ENCODE measurements at regions not wholly inside any gene's neighbourhood (a gene's known extent, or its start where the extent isn't known, plus 50 kb on each side); places are given as distances from the start of the nearest gene placed in this dataset.

DNA sequence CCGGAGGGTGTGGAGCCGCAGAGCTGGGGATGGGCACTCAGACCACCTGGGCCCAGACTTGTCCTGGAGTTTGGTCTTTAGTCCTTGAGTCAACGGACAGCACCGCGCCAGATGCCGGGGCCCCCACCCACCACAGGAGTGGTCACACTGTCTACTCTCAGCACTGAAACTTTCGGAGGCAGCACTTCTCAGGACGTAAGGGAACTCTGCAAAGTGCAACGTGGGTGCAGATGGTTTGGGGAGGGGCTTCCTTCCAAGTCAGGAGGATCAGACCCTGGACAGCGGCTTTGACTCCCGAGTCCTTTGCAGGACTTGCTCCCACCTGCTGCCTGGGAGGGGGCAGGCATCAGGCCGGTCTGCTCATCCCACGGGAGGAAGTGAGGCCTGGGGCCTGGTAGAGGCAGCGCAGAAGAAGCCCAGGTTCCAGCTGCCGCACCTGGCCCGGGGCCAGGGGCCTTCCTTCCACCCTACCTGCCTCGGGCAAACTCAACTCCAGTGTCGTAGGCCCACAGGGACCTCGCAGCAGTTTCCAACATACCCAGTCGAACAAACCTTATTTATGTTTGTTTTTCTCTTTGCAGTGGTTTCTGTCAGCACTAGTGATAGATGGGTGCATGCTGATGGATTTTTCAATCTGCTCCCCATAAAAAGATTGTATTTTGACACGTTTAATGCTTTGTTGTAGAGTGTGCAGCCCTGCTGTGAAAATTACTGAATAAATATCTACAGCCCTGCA is 149.8 kb upstream of the PPP1R26 start:
- no peak for TF ChIP-seq PATZ1 (CRISPR knock-in tag; IDR thresholded peaks at IDR 0.05; ENCODE audit: borderline replicate concordance)
- ATAC-seq: no peak

DNA sequence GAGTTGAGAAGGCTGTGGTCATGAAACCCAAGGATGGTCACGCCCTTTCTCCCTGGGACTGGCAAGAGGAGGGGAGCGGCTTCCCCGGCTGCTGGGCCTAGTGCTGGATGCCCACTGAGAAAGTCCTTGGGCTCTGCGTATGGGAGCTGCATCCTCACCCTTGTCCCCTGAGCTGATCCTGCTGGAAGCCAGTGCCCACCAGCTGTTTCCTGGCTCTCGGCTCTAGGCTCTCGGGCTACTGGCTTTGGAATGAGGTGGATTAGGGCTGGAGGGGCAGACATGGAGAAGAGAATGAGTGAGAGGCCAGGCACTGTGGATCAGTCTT is 149.3 kb upstream of the PPP1R26 start:
- ATAC-seq: no peak
- TF ChIP-seq BACH2 (CRISPR knock-in tag; IDR thresholded peaks at IDR 0.05; ENCODE audit: borderline replicate concordance) (no peak), ESRRG (CRISPR knock-in tag; IDR thresholded peaks at IDR 0.05) (no peak), ZNF70 (CRISPR knock-in tag; IDR thresholded peaks at IDR 0.05) (no peak), TSHZ2 (CRISPR knock-in tag; IDR thresholded peaks at IDR 0.05) (no peak), PATZ1 (CRISPR knock-in tag; IDR thresholded peaks at IDR 0.05; ENCODE audit: borderline replicate concordance) (no peak), TOX (CRISPR knock-in tag; IDR thresholded peaks at IDR 0.05; ENCODE audit: borderline replicate concordance) (no peak), ZNF565 (CRISPR knock-in tag; conservative IDR thresholded peaks at IDR 0.05; ENCODE audit: low read depth) (no peak), TCF4 (CRISPR knock-in tag; IDR thresholded peaks at IDR 0.05; ENCODE audit: borderline replicate concordance) (no peak), ARNTL (CRISPR knock-in tag; IDR thresholded peaks at IDR 0.05; ENCODE audit: borderline replicate concordance, low read depth) (no peak), GLIS3 (CRISPR knock-in tag; IDR thresholded peaks at IDR 0.05) (no peak), PPARA (CRISPR knock-in tag; IDR thresholded peaks at IDR 0.05; ENCODE audit: borderline replicate concordance) (no peak), RARB (CRISPR knock-in tag; IDR thresholded peaks at IDR 0.05) (no peak), CSDC2 (CRISPR knock-in tag; IDR thresholded peaks at IDR 0.05) (no peak)
- TF ChIP-seq, protein P1, sequence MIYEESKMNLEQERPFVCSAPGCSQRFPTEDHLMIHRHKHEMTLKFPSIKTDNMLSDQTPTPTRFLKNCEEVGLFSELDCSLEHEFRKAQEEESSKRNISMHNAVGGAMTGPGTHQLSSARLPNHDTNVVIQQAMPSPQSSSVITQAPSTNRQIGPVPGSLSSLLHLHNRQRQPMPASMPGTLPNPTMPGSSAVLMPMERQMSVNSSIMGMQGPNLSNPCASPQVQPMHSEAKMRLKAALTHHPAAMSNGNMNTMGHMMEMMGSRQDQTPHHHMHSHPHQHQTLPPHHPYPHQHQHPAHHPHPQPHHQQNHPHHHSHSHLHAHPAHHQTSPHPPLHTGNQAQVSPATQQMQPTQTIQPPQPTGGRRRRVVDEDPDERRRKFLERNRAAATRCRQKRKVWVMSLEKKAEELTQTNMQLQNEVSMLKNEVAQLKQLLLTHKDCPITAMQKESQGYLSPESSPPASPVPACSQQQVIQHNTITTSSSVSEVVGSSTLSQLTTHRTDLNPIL (CRISPR knock-in tag; IDR thresholded peaks at IDR 0.05; ENCODE audit: low read depth): no peak
- TF ChIP-seq, protein P2, sequence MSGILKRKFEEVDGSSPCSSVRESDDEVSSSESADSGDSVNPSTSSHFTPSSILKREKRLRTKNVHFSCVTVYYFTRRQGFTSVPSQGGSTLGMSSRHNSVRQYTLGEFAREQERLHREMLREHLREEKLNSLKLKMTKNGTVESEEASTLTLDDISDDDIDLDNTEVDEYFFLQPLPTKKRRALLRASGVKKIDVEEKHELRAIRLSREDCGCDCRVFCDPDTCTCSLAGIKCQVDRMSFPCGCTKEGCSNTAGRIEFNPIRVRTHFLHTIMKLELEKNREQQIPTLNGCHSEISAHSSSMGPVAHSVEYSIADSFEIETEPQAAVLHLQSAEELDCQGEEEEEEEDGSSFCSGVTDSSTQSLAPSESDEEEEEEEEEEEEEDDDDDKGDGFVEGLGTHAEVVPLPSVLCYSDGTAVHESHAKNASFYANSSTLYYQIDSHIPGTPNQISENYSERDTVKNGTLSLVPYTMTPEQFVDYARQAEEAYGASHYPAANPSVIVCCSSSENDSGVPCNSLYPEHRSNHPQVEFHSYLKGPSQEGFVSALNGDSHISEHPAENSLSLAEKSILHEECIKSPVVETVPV (CRISPR knock-in tag; IDR thresholded peaks at IDR 0.05): no peak

DNA sequence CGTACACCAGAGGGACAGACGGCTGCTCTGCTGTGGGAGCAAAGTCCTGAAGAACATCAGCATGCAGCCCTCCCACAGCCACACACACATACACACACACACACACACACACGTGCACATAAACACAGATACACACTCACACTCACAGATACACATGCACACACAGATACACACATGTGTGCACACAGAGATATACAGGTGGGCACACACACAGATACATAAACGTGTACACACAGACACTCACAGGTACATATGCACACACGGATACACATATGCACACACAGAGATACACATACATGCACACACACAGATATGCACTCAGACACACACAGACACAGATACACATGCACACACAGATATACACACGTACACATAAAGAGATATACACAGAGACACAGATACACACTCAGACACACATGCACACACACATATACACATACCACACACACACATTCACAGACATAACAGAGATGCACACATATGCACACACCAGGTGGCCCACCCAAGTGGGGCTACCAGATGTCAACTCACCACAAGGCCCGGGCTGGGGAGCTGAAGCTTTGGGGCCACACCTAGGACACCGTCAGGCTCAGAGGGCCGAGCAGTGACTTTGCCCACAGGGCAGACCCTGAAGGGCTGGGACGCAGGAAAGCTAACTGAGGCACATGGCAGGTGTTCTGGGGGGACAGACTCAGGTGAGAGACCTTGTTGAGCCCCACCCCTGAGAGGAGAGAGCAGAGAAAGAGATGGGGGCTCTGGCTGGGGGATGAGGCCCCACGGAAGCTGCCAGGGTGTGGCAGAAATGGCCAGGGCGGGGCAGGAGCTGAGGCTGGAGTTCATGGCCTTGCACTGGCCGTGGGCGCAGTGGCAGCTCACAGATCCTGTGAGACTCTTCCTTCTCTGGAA is 148.6 kb upstream of the PPP1R26 start:
- ATAC-seq: no peak
- no peak for TF ChIP-seq TOX (CRISPR knock-in tag; IDR thresholded peaks at IDR 0.05; ENCODE audit: borderline replicate concordance)
- TF ChIP-seq ARNTL (CRISPR knock-in tag; IDR thresholded peaks at IDR 0.05; ENCODE audit: borderline replicate concordance, low read depth): no peak
- TF ChIP-seq ZC3H10 (CRISPR knock-in tag; IDR thresholded peaks at IDR 0.05): no peak
- TF ChIP-seq CSDC2 (CRISPR knock-in tag; IDR thresholded peaks at IDR 0.05): no peak
- no peak for TF ChIP-seq ZNF8 (CRISPR knock-in tag; IDR thresholded peaks at IDR 0.05)
- TF ChIP-seq OSR1 (CRISPR knock-in tag; IDR thresholded peaks at IDR 0.05): no peak
- no peak for TF ChIP-seq PATZ1 (CRISPR knock-in tag; IDR thresholded peaks at IDR 0.05; ENCODE audit: borderline replicate concordance)
- TF ChIP-seq ESRRG (CRISPR knock-in tag; IDR thresholded peaks at IDR 0.05): no peak
- TF ChIP-seq ZNF70 (CRISPR knock-in tag; IDR thresholded peaks at IDR 0.05): no peak
- TF ChIP-seq ISL1 (CRISPR knock-in tag; IDR thresholded peaks at IDR 0.05): no peak
- no peak for TF ChIP-seq RARB (CRISPR knock-in tag; IDR thresholded peaks at IDR 0.05)
- no peak for TF ChIP-seq PPARA (CRISPR knock-in tag; IDR thresholded peaks at IDR 0.05; ENCODE audit: borderline replicate concordance)
- TF ChIP-seq SNAI2 (CRISPR knock-in tag; IDR thresholded peaks at IDR 0.05): no peak
- no peak for TF ChIP-seq TSHZ2 (CRISPR knock-in tag; IDR thresholded peaks at IDR 0.05)

All from SK-N-SH treated with all-trans-retinoic acid at 6 μM for 48 hours (cell line).